ENCODE measurements at regions not wholly inside any gene's neighbourhood (a gene's known extent, or its start where the extent isn't known, plus 50 kb on each side); places are given as distances from the start of the nearest gene placed in this dataset.

DNA sequence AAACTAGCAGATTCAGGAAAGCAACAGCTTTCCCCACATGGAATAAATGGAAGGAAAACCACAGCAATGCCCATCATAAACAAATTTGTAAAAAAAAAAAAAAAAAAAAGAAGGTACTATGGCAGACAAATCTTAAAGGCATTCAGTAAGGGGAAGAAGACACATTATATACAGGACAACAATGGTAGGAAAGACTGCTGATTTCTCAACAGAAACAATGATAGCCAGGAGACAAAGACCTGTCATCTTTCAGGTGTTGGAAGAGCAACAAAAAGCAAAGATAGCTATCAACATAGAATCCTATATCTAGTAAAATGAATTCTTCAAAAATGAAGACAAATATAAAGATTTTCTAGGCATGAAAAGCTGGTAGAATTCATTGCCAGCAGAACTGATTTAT is 65.9 kb downstream of the KCNJ2 start:
- Histone ChIP-seq H3K27ac (ENCODE audit: low read length in 2 of 2) (no peak overlapping the region), H3K79me2 (ENCODE audit: control insufficient read depth, insufficient read depth, low read length) (no peaks in the 10 kb centered on the region), H3K4me1 (ENCODE audit: control insufficient read depth in 2 of 2, insufficient read depth in 2 of 2, low read length in 2 of 2) (no peaks in the 10 kb centered on the region), H3K4me3 (ENCODE audit: control extremely low read depth in 1 of 5, extremely low read depth in 1 of 5, insufficient read depth in 1 of 5, low read depth in 2 of 5, low read length in 4 of 5) (no peak overlapping the region), H3K36me3 (replicated peaks in 1 of 2; ENCODE audit: control extremely low read depth in 1 of 2, control insufficient read depth in 1 of 2, extremely low read depth in 1 of 2, insufficient read depth in 2 of 2, low read length in 1 of 2) (no peaks in the 10 kb centered on the region), H2AFZ (ENCODE audit: insufficient read depth, low read depth, low read length, poor library complexity, severe bottlenecking) (no peak overlapping the region), H4K20me1 (ENCODE audit: control insufficient read depth, insufficient read depth, low read length, poor library complexity, severe bottlenecking) (no peaks in the 10 kb centered on the region), H3K4me2 (replicated peaks; ENCODE audit: low read depth, low read length, poor library complexity, severe bottlenecking) (no peak overlapping the region), H3K9ac (ENCODE audit: low read length) (no peak overlapping the region), H3K27me3 (replicated peaks in 1 of 4; ENCODE audit: control extremely low read depth in 1 of 4, control insufficient read depth in 3 of 4, insufficient read depth in 4 of 4, low read length in 3 of 4) (no peaks in the 10 kb centered on the region), H3K9me3 (ENCODE audit: control extremely low read depth in 1 of 3, control insufficient read depth in 2 of 3, insufficient read depth in 1 of 3, low read length in 2 of 3) (no peaks in the 10 kb centered on the region)
- H3K9me3 Mint-ChIP-seq (ENCODE audit: insufficient read depth), result peaks cover 5% of the 10 kb centered on the region
- no peak for DNase-seq
- H3K27me3 Mint-ChIP-seq, result no peaks in the 10 kb centered on the region
- TF ChIP-seq EZH2 (IDR thresholded peaks at IDR 0.05; ENCODE audit: borderline replicate concordance, insufficient read depth, low read depth, low read length, poor library complexity, severe bottlenecking), result no peak
- TF ChIP-seq, protein P1, sequence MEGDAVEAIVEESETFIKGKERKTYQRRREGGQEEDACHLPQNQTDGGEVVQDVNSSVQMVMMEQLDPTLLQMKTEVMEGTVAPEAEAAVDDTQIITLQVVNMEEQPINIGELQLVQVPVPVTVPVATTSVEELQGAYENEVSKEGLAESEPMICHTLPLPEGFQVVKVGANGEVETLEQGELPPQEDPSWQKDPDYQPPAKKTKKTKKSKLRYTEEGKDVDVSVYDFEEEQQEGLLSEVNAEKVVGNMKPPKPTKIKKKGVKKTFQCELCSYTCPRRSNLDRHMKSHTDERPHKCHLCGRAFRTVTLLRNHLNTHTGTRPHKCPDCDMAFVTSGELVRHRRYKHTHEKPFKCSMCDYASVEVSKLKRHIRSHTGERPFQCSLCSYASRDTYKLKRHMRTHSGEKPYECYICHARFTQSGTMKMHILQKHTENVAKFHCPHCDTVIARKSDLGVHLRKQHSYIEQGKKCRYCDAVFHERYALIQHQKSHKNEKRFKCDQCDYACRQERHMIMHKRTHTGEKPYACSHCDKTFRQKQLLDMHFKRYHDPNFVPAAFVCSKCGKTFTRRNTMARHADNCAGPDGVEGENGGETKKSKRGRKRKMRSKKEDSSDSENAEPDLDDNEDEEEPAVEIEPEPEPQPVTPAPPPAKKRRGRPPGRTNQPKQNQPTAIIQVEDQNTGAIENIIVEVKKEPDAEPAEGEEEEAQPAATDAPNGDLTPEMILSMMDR (IDR thresholded peaks at IDR 0.05), result no peak
- ChIA-PET CTCF (no interaction called here), POLR2A (no interaction called here)
- H3K27ac Mint-ChIP-seq, result no peak overlapping the region
- H3K4me1 Mint-ChIP-seq, result no peaks in the 10 kb centered on the region
- intact Hi-C loops (cut with micrococcal nuclease), result no loop called here
- no peak for ATAC-seq (ENCODE audit: low read depth)
- no peak overlapping the region for H3K4me3 Mint-ChIP-seq

DNA sequence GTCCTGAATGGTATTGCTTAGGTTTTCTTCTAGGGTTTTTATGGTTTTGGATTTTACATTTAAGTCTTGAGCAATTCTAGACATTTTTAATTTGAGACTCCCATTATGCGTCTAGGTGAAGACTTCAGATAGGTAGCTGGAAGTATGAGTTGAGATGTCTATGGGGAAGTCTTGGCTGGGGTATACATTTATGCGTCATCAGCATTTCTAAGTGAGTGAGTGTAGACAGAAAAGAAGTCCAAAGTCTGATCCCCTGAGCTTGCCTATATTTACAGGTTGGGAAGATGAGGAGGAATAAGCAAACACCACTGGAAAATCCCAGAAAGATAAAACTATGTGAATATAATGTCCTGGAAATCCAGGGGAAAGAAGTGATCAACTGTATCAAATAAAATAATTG is 68.9 kb downstream of the KCNJ2 start:
- intact Hi-C loops (cut with micrococcal nuclease), result no loop called here
- H3K9me3 ChIP-seq (ENCODE audit: control extremely low read depth in 1 of 3, control insufficient read depth in 2 of 3, insufficient read depth in 1 of 3, low read length in 2 of 3), result no peaks in the 10 kb centered on the region
- no peak overlapping the region for H2AFZ ChIP-seq (ENCODE audit: insufficient read depth, low read depth, low read length, poor library complexity, severe bottlenecking)
- ATAC-seq (ENCODE audit: low read depth), result no peak
- H3K4me1 ChIP-seq (ENCODE audit: control insufficient read depth in 2 of 2, insufficient read depth in 2 of 2, low read length in 2 of 2), result no peaks in the 10 kb centered on the region
- H3K27ac ChIP-seq (ENCODE audit: low read length in 2 of 2), result no peak overlapping the region
- H3K4me3 ChIP-seq (ENCODE audit: control extremely low read depth in 1 of 5, extremely low read depth in 1 of 5, insufficient read depth in 1 of 5, low read depth in 2 of 5, low read length in 4 of 5), result no peak overlapping the region
- ChIA-PET CTCF (no interaction called here), POLR2A (no interaction called here)
- no peak overlapping the region for H3K4me2 ChIP-seq (replicated peaks; ENCODE audit: low read depth, low read length, poor library complexity, severe bottlenecking)
- 88% methylated on average over 1 of the region's 2 CpGs for WGBS (ENCODE audit: insufficient coverage)
- no peaks in the 10 kb centered on the region for H3K4me1 Mint-ChIP-seq
- peaks cover 5% of the 10 kb centered on the region for H3K9me3 Mint-ChIP-seq (ENCODE audit: insufficient read depth)
- no peak overlapping the region for H3K27ac Mint-ChIP-seq
- H3K9ac ChIP-seq (ENCODE audit: low read length), result no peak overlapping the region
- H3K27me3 ChIP-seq (replicated peaks in 1 of 4; ENCODE audit: control extremely low read depth in 1 of 4, control insufficient read depth in 3 of 4, insufficient read depth in 4 of 4, low read length in 3 of 4), result no peaks in the 10 kb centered on the region
- no peak for TF ChIP-seq EZH2 (IDR thresholded peaks at IDR 0.05; ENCODE audit: borderline replicate concordance, insufficient read depth, low read depth, low read length, poor library complexity, severe bottlenecking)
- TF ChIP-seq, protein P1 (IDR thresholded peaks at IDR 0.05), result no peak
- no peaks in the 10 kb centered on the region for H3K79me2 ChIP-seq (ENCODE audit: control insufficient read depth, insufficient read depth, low read length)
- H4K20me1 ChIP-seq (ENCODE audit: control insufficient read depth, insufficient read depth, low read length, poor library complexity, severe bottlenecking), result no peaks in the 10 kb centered on the region
- no peaks in the 10 kb centered on the region for H3K27me3 Mint-ChIP-seq
- no peaks in the 10 kb centered on the region for H3K36me3 ChIP-seq (replicated peaks in 1 of 2; ENCODE audit: control extremely low read depth in 1 of 2, control insufficient read depth in 1 of 2, extremely low read depth in 1 of 2, insufficient read depth in 2 of 2, low read length in 1 of 2)
- no peak for DNase-seq
- H3K4me3 Mint-ChIP-seq, result no peak overlapping the region

Data from B cell (primary cell).